OCI-LY1 (cell line): ENCODE measurements at regions not wholly inside any gene's neighbourhood (a gene's known extent, or its start where the extent isn't known, plus 50 kb on each side); places are given as distances from the start of the nearest gene placed in this dataset.

Experiments
- H2AFZ ChIP-seq: fragments of 200-600 bp; sonication (generic), shearing (Covaris generic); 2 replicates; pipeline ENCODE4 v1.6.0; 2014; ENCODE audit warnings: antibody characterized with exemption, mild to moderate bottlenecking, low read length
- H3F3A ChIP-seq: fragments of 200-600 bp; sonication (generic), shearing (Covaris generic); 2 replicates; pipeline ENCODE4 v1.6.0; 2014; ENCODE audit warnings: mild to moderate bottlenecking, antibody characterized with exemption, low read length, moderate library complexity; ENCODE audit not compliant: insufficient read depth
- H3K27ac ChIP-seq: fragments of 200-600 bp; sonication (generic); 2 replicates; pipeline ENCODE4 v1.5.1; 2014; ENCODE audit warnings: low read length, mixed run types, mild to moderate bottlenecking, low read depth; ENCODE audit not compliant: poor library complexity, severe bottlenecking
- H3K27me3 ChIP-seq: fragments of 200-600 bp; sonication (generic); 2 replicates; pipeline ENCODE4 v1.6.0; 2014; ENCODE audit warnings: antibody characterized with exemption, mild to moderate bottlenecking, low read length, moderate library complexity; ENCODE audit not compliant: insufficient read depth
- H3K36me3 ChIP-seq: fragments of 200-600 bp; sonication (generic); 2 replicates; pipeline ENCODE4 v1.6.1; 2014; ENCODE audit warnings: mild to moderate bottlenecking, antibody characterized with exemption, low read length, moderate library complexity, mixed read lengths; ENCODE audit not compliant: insufficient read depth
- H3K4me1 ChIP-seq: fragments of 200-600 bp; sonication (generic); 2 replicates; pipeline ENCODE4 v1.5.1; 2014; ENCODE audit warnings: mild to moderate bottlenecking, low read length, moderate library complexity; ENCODE audit not compliant: insufficient read depth, severe bottlenecking
- H3K4me2 ChIP-seq: fragments of 200-600 bp; sonication (generic), shearing (Covaris generic); 2 replicates; pipeline ENCODE4 v1.6.1; 2014; ENCODE audit warnings: low read length
- H3K4me3 ChIP-seq: fragments of 200-600 bp; sonication (generic); 2 replicates; pipeline ENCODE4 v1.5.1; 2014; ENCODE audit warnings: low read length, low read depth, mild to moderate bottlenecking, mixed read lengths; ENCODE audit not compliant: poor library complexity, severe bottlenecking
- H3K79me2 ChIP-seq: fragments of 200-600 bp; shearing (Covaris generic); 2 replicates; pipeline ENCODE4 v1.6.1; 2016; ENCODE audit warnings: mixed run types, low read length, mixed read lengths; ENCODE audit not compliant: insufficient read depth
- H3K9ac ChIP-seq: fragments of 200-600 bp; sonication (generic), shearing (Covaris generic); 2 replicates; pipeline ENCODE4 v1.6.1; 2014; ENCODE audit warnings: mild to moderate bottlenecking, low read length, mixed read lengths
- H3K9me2 ChIP-seq: fragments of 200-600 bp; sonication (generic), shearing (Covaris generic); 2 replicates; pipeline ENCODE4 v1.6.1; 2014; ENCODE audit warnings: low read depth, mild to moderate bottlenecking, low read length, mixed read lengths
- H3K9me3 ChIP-seq: fragments of 200-600 bp; shearing (Covaris generic); 2 replicates; pipeline ENCODE4 v1.6.1; 2014; ENCODE audit warnings: low read length, mixed read lengths
- H4K20me1 ChIP-seq: fragments of 200-600 bp; sonication (generic), shearing (Covaris generic); 2 replicates; pipeline ENCODE4 v1.6.0; 2016; ENCODE audit warnings: mild to moderate bottlenecking, low read length; ENCODE audit not compliant: insufficient read depth
- EZH2 ChIP-seq: fragments of 200-600 bp; sonication (generic), shearing (Covaris generic); IDR thresholded peaks from 2 replicates; pipeline ENCODE4 v1.8.0; 2017; ENCODE audit warnings: borderline replicate concordance, mixed run types, mild to moderate bottlenecking, antibody characterized with exemption, low read length, moderate library complexity, mixed read lengths
- TF ChIP-seq, protein P1 (sequence below): fragments of 200-600 bp; sonication (generic), shearing (Covaris generic); IDR thresholded peaks from 2 replicates; pipeline ENCODE4 v1.5.1; 2017; ENCODE audit warnings: mild to moderate bottlenecking, antibody characterized with exemption, low read length, moderate library complexity, mixed read lengths

DNA sequence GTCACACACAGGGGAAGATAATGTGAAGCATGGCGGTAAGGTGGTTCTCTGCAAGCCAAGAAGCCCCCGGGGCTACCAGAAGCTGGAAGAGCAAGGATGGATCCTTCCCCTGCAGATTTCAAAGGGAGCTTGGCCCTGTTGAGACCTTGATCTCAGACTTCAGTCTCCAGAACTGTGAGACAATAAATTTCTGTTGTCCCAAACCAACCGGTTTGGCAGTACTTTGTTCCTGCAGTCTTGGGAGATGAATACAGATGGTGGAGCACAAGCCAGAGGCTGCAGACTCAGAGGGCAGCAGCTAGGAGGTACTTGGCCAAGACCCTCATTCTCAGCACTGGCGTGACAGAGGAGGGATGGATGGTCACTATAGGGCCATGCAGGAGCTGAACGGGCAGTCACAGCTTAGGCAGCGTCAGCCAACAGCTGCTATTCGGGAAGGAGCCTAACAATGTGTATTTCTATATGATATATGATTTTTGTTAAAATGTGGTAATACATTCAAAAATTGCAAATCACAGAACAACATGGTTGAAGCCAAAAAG, 387.3 kb downstream of the TNS3 start:
- no peaks in the 10 kb centered on the region for H3K4me1 ChIP-seq
- no peak overlapping the region for H3K9ac ChIP-seq
- H3K27me3 ChIP-seq, result 0 out of 2 replicates have a peak, but pooled peaks cover 3% of the 10 kb centered on the region
- no peak for TF ChIP-seq EZH2
- TF ChIP-seq, protein P1, sequence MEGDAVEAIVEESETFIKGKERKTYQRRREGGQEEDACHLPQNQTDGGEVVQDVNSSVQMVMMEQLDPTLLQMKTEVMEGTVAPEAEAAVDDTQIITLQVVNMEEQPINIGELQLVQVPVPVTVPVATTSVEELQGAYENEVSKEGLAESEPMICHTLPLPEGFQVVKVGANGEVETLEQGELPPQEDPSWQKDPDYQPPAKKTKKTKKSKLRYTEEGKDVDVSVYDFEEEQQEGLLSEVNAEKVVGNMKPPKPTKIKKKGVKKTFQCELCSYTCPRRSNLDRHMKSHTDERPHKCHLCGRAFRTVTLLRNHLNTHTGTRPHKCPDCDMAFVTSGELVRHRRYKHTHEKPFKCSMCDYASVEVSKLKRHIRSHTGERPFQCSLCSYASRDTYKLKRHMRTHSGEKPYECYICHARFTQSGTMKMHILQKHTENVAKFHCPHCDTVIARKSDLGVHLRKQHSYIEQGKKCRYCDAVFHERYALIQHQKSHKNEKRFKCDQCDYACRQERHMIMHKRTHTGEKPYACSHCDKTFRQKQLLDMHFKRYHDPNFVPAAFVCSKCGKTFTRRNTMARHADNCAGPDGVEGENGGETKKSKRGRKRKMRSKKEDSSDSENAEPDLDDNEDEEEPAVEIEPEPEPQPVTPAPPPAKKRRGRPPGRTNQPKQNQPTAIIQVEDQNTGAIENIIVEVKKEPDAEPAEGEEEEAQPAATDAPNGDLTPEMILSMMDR, result no peak
- H2AFZ ChIP-seq, result no peak overlapping the region
- no peak overlapping the region for H3K27ac ChIP-seq
- H4K20me1 ChIP-seq, result no peaks in the 10 kb centered on the region
- no peaks in the 10 kb centered on the region for H3F3A ChIP-seq
- no peaks in the 10 kb centered on the region for H3K9me3 ChIP-seq
- H3K36me3 ChIP-seq, result no peaks in the 10 kb centered on the region
- H3K4me2 ChIP-seq, result no peak overlapping the region
- no peak overlapping the region for H3K4me3 ChIP-seq
- H3K79me2 ChIP-seq, result no peaks in the 10 kb centered on the region
- no peaks in the 10 kb centered on the region for H3K9me2 ChIP-seq

DNA sequence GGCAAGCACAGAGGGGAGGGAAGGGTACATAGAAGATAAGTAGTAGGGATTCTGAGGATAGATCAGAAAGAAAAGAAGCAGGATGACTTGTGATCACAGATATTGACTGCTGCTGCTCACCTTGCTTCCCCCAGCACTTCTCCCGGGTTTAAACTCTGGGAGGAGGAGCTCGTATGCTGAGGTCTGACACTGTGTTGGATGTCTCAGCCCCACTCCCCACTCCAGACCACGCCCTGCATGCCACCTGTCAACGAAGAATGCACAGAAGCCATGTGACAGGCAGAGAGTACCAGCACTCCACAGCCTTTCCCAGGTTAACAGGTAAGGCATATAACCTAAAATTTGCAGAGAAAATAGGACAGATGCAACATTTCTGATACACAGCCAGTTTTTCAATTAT, 388.9 kb downstream of the TNS3 start:
- TF ChIP-seq, protein P1, result no peak
- no peak for TF ChIP-seq EZH2
- Histone ChIP-seq H3K4me3 (no peak overlapping the region), H3K36me3 (no peaks in the 10 kb centered on the region), H4K20me1 (no peaks in the 10 kb centered on the region), H3K9me2 (no peaks in the 10 kb centered on the region), H3K4me2 (no peak overlapping the region), H3K4me1 (no peaks in the 10 kb centered on the region), H3K79me2 (no peaks in the 10 kb centered on the region), H3F3A (no peaks in the 10 kb centered on the region), H3K9ac (no peak overlapping the region), H3K27me3 (0 out of 2 replicates have a peak, but pooled peaks cover 3% of the 10 kb centered on the region), H3K27ac (no peak overlapping the region), H2AFZ (no peak overlapping the region), H3K9me3 (no peaks in the 10 kb centered on the region)

DNA sequence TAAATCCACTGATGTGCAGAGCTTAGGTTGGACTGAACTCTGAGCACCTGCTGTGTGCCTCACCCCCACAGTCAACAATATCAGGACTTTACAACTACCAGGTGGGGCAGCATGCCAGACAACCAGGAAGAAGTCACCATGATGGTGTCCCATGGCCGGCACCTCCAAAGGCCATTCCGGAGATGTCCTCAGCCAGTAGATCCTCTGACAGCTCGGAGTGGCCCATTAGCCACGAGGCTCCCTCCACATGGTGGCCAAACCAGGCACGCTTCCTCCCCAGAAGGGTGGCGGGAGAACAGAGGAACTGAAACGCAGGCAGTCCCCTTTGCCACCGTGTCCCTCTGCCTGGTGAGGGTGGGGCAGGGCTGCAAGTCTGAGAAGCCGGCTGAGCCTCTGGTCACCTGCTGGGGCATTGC, 390.0 kb downstream of the TNS3 start:
- no peaks in the 10 kb centered on the region for H3K4me1 ChIP-seq
- no peak overlapping the region for H3K27ac ChIP-seq
- no peak overlapping the region for H3K4me2 ChIP-seq

More for the DNA sequence above, 390.0 kb downstream of the TNS3 start:
- H3K27me3 ChIP-seq, result 0 out of 2 replicates have a peak, but pooled peaks cover 3% of the 10 kb centered on the region
- TF ChIP-seq EZH2, result no peak
- TF ChIP-seq, protein P1, result no peak
- no peak overlapping the region for H3K4me3 ChIP-seq
- no peaks in the 10 kb centered on the region for H4K20me1 ChIP-seq
- H3K36me3 ChIP-seq, result no peaks in the 10 kb centered on the region
- H3K9me2 ChIP-seq, result no peaks in the 10 kb centered on the region
- no peak overlapping the region for H2AFZ ChIP-seq
- H3K9ac ChIP-seq, result no peak overlapping the region
- no peaks in the 10 kb centered on the region for H3F3A ChIP-seq
- H3K9me3 ChIP-seq, result no peaks in the 10 kb centered on the region
- H3K79me2 ChIP-seq, result no peaks in the 10 kb centered on the region
